Tibial artery (tissue), 4 donors: ENCODE measurements at regions not wholly inside any gene's neighbourhood (a gene's known extent, or its start where the extent isn't known, plus 50 kb on each side); places are given as distances from the start of the nearest gene placed in this dataset.

Experiments used
- DNase-seq, 2 donors: peaks; one replicate each; pipeline ENCODE4 v3.0.0-alpha.2; 2019
- H3K27ac ChIP-seq, 2 donors: fragments of 200-600 bp; sonication (generic) in 1 of 2; 1 replicate in 1 of 2; 2 replicates in 1 of 2; pipeline ENCODE4 v1.5.1; 2018 to 2019; ENCODE audit warnings: mild to moderate bottlenecking in 1 of 2
- H3K27me3 ChIP-seq, 2 donors: fragments of 200-600 bp; sonication (generic) in 1 of 2; one replicate each; pipeline versions ENCODE4 v1.5.1 to v1.6.0; 2016 to 2019
- H3K36me3 ChIP-seq, 3 donors: fragments of 200-600 bp; sonication (generic) in 2 of 3; one replicate each; pipeline ENCODE4 v1.5.1; 2016 to 2019; ENCODE audit warnings: mild to moderate bottlenecking in 2 of 3
- H3K4me1 ChIP-seq, 4 donors: fragments of 200-600 bp; sonication (generic) in 2 of 4; 1 replicate in 3 of 4; 2 replicates in 1 of 4; pipeline ENCODE4 v1.5.1; 2016 to 2019
- H3K4me3 ChIP-seq, 2 donors: fragments of 200-600 bp; sonication (generic) in 1 of 2; 1 replicate in 1 of 2; 2 replicates in 1 of 2; pipeline ENCODE4 v1.5.1; 2018 to 2019; ENCODE audit warnings: mild to moderate bottlenecking in 2 of 2
- H3K9me3 ChIP-seq, 3 donors: fragments of 200-600 bp; sonication (generic) in 1 of 3; one replicate each; pipeline ENCODE4 v1.5.1; 2016 to 2019
- CTCF ChIP-seq, 2 experiments: fragments of 200-600 bp in 1 of 2; fragments of 450-650 bp in 1 of 2; IDR thresholded peaks; one replicate each; pipeline ENCODE4 v1.5.1; 2017 to 2019; ENCODE audit warnings: antibody characterized with exemption in 2 of 2, mild to moderate bottlenecking in 1 of 2, moderate library complexity in 1 of 2
- intact Hi-C: fragments of 100-400 bp; cut with DNase I; formaldehyde crosslinking; loops from one replicate; pipeline ENCODE4 v1.15.0; 2023; ENCODE audit warnings: low total_unique reads

- peaks cover 0 to 6% (median 0%) of the 10 kb centered on the region in 4 donors for H3K4me1 ChIP-seq
- no peak for TF ChIP-seq CTCF (IDR thresholded peaks at IDR 0.05)
- H3K27ac ChIP-seq: no peak overlapping the region
- no peak for DNase-seq
- intact Hi-C loops: no loop called here
- H3K27me3 ChIP-seq: no peaks in the 10 kb centered on the region
- no peak overlapping the region for H3K4me3 ChIP-seq
- H3K36me3 ChIP-seq: no peaks in the 10 kb centered on the region
- no peaks in the 10 kb centered on the region for H3K9me3 ChIP-seq
Observed at GRCh38 chr1:59128239-59128736, 168.6 kb upstream of the FGGY start.

- Histone ChIP-seq H3K36me3 (no peaks in the 10 kb centered on the region), H3K4me3 (no peak overlapping the region), H3K27ac (no peak overlapping the region), H3K4me1 (peaks cover 0 to 6% (median 0%) of the 10 kb centered on the region in 4 donors), H3K9me3 (no peaks in the 10 kb centered on the region), H3K27me3 (no peaks in the 10 kb centered on the region)
- TF ChIP-seq CTCF (IDR thresholded peaks at IDR 0.05): no peak
- intact Hi-C loops: no loop called here
- DNase-seq: no peak
Observed at GRCh38 chr1:59128784-59129227, 168.1 kb upstream of the FGGY start.

GRCh38 chr1:59132295-59132694 is 164.6 kb upstream of the FGGY start:
- Histone ChIP-seq H3K27ac (no peak overlapping the region), H3K4me3 (no peak overlapping the region), H3K4me1 (peaks cover 0 to 7% (median 2%) of the 10 kb centered on the region in 4 donors), H3K9me3 (no peaks in the 10 kb centered on the region), H3K27me3 (no peaks in the 10 kb centered on the region), H3K36me3 (no peaks in the 10 kb centered on the region)
- TF ChIP-seq CTCF (IDR thresholded peaks at IDR 0.05): no peak
- intact Hi-C loops: no loop called here
- DNase-seq: no peak

GRCh38 chr1:59133997-59134396 is 162.9 kb upstream of the FGGY start:
- no peak overlapping the region for H3K4me3 ChIP-seq
- intact Hi-C loops: no loop called here
- no peaks in the 10 kb centered on the region for H3K27me3 ChIP-seq
- H3K36me3 ChIP-seq: no peaks in the 10 kb centered on the region
- no peak for DNase-seq
- H3K27ac ChIP-seq: no peak overlapping the region
- peaks cover 0 to 24% (median 6%) of the 10 kb centered on the region in 4 donors for H3K4me1 ChIP-seq
- no peaks in the 10 kb centered on the region for H3K9me3 ChIP-seq
- no peak for TF ChIP-seq CTCF (IDR thresholded peaks at IDR 0.05)

GRCh38 chr1:59135761-59136255 is 161.1 kb upstream of the FGGY start:
- Histone ChIP-seq H3K4me1 (peaks cover 0 to 24% (median 6%) of the 10 kb centered on the region in 4 donors), H3K27ac (no peak overlapping the region), H3K4me3 (no peak overlapping the region), H3K9me3 (no peaks in the 10 kb centered on the region), H3K36me3 (no peaks in the 10 kb centered on the region), H3K27me3 (no peaks in the 10 kb centered on the region)
- intact Hi-C loops: no loop called here
- TF ChIP-seq CTCF (IDR thresholded peaks at IDR 0.05): no peak
- DNase-seq: no peak
